ENCODE measurements at regions not wholly inside any gene's neighbourhood (a gene's known extent, or its start where the extent isn't known, plus 50 kb on each side); places are given as distances from the start of the nearest gene placed in this dataset.

DNA sequence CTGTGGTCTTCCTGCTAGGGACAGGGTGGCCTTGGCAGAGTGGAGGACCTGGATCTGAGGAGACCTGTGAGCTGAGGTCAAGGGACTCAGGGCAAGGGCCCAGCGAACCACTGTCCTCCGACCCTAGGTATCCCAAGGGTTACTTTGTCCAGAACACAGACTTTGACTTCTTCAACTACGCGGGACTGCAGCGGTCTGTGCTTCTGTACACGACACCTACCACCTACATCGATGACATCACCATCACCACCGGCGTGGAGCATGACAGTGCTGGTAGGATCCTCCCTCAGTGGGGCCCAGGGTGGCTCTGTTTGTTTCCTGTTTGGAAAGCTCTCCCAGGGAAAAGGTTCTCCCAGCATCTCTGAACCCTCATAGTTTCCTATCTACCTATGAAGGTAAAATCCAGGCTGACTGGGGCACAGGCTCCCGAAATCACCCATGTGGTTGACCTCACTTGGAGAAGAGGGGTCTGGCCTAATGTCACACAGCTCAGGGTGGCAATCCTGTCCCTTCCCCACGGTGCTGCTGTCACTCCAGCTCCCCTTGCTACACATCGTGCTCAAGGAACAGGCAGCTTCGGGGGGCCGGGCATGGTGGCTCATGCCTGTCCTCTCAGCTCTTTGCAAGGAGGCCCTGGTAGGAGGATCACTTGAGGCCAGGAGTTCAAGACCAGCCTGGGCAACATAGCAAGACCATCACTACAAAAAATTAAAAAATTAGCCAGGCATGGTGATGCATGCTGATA, 57.6 kb downstream of the ZNF727 start:
- H3K36me3 ChIP-seq, result no peaks in the 10 kb centered on the region
- no peaks in the 10 kb centered on the region for H3K4me1 ChIP-seq
- no peak overlapping the region for H3K4me3 ChIP-seq
- intact Hi-C loops (cut with DNase I), result no loop called here
- H3K9me3 ChIP-seq, result peaks cover 0 to 52% (median 3%) of the 10 kb centered on the region in 11 donors
- peaks cover 0 to 6% (median 0%) of the 10 kb centered on the region in 7 donors for H3K27me3 ChIP-seq
- DNase-seq (no peak), ATAC-seq (no peak)
- no peak overlapping the region for H3K27ac ChIP-seq
- TF ChIP-seq, protein P1, sequence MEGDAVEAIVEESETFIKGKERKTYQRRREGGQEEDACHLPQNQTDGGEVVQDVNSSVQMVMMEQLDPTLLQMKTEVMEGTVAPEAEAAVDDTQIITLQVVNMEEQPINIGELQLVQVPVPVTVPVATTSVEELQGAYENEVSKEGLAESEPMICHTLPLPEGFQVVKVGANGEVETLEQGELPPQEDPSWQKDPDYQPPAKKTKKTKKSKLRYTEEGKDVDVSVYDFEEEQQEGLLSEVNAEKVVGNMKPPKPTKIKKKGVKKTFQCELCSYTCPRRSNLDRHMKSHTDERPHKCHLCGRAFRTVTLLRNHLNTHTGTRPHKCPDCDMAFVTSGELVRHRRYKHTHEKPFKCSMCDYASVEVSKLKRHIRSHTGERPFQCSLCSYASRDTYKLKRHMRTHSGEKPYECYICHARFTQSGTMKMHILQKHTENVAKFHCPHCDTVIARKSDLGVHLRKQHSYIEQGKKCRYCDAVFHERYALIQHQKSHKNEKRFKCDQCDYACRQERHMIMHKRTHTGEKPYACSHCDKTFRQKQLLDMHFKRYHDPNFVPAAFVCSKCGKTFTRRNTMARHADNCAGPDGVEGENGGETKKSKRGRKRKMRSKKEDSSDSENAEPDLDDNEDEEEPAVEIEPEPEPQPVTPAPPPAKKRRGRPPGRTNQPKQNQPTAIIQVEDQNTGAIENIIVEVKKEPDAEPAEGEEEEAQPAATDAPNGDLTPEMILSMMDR (IDR thresholded peaks at IDR 0.05), result no peak
- 73 to 75% methylated on average over 14 of the region's 14 CpGs for WGBS, 2 donors

DNA sequence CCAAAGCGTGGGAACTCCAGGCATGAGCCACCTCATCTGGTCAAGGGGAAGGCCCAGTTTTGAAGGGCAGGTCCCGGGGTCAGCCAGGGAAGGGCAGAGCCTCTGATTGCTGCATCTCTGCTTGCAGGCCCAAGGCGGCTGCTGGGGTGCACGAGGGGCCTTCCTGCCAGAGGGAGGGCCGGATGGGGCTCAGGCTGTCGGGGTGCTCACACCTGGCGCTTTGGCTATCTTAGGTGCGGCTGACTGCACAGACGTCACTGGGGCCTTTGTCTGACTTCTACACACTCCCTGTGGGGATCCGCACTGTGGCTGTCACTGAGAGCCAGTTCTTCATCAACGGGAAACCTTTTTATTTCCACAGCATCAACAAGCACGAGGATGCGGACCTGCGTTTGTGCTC, 68.7 kb downstream of the ZNF727 start:
- Histone ChIP-seq H3K27me3 (no peaks in the 10 kb centered on the region), H3K36me3 (no peaks in the 10 kb centered on the region), H3K4me1 (no peaks in the 10 kb centered on the region), H3K27ac (no peak overlapping the region), H3K9me3 (peaks cover 0 to 43% (median 0%) of the 10 kb centered on the region in 11 donors), H3K4me3 (no peak overlapping the region)
- DNase-seq (no peak), ATAC-seq (no peak)
- TF ChIP-seq, protein P1 (IDR thresholded peaks at IDR 0.05), result no peak
- WGBS, 2 donors, result 82 to 85% methylated on average over 14 of the region's 14 CpGs
- intact Hi-C loops (cut with DNase I), result no loop called here

DNA sequence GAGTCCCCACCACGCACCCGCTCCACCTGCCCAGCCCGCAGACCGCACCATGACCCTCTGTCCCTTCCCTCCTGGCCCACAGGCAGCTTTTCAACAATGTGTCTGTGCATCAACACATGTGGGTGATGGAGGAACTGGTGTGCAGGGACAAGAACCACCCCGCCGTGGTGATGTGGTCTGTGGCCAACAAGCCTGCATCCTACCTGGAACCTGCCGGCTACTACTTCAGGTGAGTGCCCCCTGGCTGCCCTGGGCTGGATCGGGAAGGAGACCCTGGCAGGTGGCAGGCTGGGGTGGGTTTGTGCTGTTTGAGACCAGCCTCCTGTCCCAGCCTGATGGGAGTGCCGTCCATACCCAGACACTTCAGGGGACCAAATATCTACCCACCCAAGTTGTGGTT, 69.6 kb downstream of the ZNF727 start:
- ATAC-seq, result no peak
- H3K36me3 ChIP-seq, result no peaks in the 10 kb centered on the region
- no peaks in the 10 kb centered on the region for H3K4me1 ChIP-seq
- no peaks in the 10 kb centered on the region for H3K27me3 ChIP-seq
- no peak overlapping the region for H3K4me3 ChIP-seq
- 92 to 96% methylated on average over 9 of the region's 9 CpGs for WGBS, 2 donors
- TF ChIP-seq, protein P1 (IDR thresholded peaks at IDR 0.05), result no peak
- no peak for DNase-seq
- intact Hi-C loops (cut with DNase I), result no loop called here
- no peak overlapping the region for H3K27ac ChIP-seq
- H3K9me3 ChIP-seq, result peaks cover 0 to 46% (median 0%) of the 10 kb centered on the region in 11 donors

DNA sequence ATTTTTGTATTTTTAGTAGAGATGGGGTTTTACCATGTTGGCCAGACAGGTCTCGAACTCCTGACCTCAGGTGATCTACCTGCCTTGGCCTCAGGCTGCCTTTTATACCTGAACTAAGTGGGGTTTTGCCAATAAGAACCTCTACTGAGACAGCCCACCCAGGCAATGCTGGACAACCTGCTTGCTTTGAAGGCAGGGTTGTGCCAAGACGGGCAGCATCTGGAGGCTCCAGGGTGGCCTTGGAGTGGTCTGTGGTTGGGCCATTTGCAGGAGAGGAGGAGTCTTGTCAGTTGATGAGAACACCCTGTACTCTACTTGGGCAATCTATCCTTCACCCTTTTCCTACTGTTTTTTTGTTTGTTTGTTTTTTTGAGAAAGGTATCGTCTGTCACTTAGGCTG, 75.3 kb upstream of the ZNF735 start:
- no peaks in the 10 kb centered on the region for H3K36me3 ChIP-seq
- ATAC-seq, result no peak
- no peaks in the 10 kb centered on the region for H3K4me1 ChIP-seq
- H3K9me3 ChIP-seq, result peaks cover 0 to 98% (median 16%) of the 10 kb centered on the region in 11 donors
- H3K4me3 ChIP-seq, result no peak overlapping the region
- no peaks in the 10 kb centered on the region for H3K27me3 ChIP-seq
- TF ChIP-seq, protein P1 (IDR thresholded peaks at IDR 0.05), result no peak
- no peak for DNase-seq
- WGBS, 2 donors, result 61 to 63% methylated on average over 3 of the region's 3 CpGs
- intact Hi-C loops (cut with DNase I), result no loop called here
- H3K27ac ChIP-seq, result no peak overlapping the region

All from heart right ventricle (tissue), 16 donors.